ENCODE measurements at regions not wholly inside any gene's neighbourhood (a gene's known extent, or its start where the extent isn't known, plus 50 kb on each side); places are given as distances from the start of the nearest gene placed in this dataset.
A peak's percentile ranks its signal among the peaks of the same experiment; 100 is the strongest.

GRCh38 chr17:51540151-51540550 lies 279.8 kb downstream of the UTP18 start:
- TF ChIP-seq CTCF (conservative IDR thresholded peaks at IDR 0.05; ENCODE audit: low read depth in 2 of 2) (peak; percentile 9 to 42; a peak in 2 of 4 replicates), EZH2 (IDR thresholded peaks at IDR 0.05; ENCODE audit: low read depth, unreplicated experiment) (no peak), EZH2phosphoT487 (IDR thresholded peaks at IDR 0.05; ENCODE audit: unreplicated experiment) (no peak), ETS1 (IDR thresholded peaks at IDR 0.05) (no peak)
